Activated CD8-positive, alpha-beta memory T cell treated with anti-CD3 and anti-CD28 coated beads, Interleukin-2, amount 50 U/mL, for 4 hours (primary cell): ENCODE measurements at regions not wholly inside any gene's neighbourhood (a gene's known extent, or its start where the extent isn't known, plus 50 kb on each side); places are given as distances from the start of the nearest gene placed in this dataset.
"Not testable (repeated sequence)": the region's sequence is repeated elsewhere in the genome, so short reads cannot be mapped to it uniquely, and the experiment has no call there.

Experiments used
- DNase-seq: peaks from one replicate; pipeline ENCODE4 v3.0.0-alpha.2; 2020

DNA sequence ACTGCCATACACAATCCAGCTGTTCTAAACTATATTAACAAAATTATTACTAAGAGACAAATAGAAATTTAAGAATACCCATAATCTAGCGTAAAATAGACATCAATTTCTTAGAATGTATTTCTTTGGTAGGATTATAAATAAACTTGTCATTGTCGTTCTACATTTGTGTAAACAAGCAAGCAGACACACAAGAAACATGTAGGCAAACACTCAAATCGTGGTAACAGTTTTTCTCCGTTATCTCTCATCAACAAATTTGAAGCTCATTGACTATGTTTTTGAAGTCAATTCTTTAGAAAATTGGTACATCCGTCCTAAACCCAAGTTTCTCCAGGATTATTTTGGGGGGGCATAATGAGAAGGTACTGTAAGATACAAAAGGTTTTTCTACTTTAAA, 832.2 kb downstream of the DTWD2 start:
- DNase-seq, result no peak

DNA sequence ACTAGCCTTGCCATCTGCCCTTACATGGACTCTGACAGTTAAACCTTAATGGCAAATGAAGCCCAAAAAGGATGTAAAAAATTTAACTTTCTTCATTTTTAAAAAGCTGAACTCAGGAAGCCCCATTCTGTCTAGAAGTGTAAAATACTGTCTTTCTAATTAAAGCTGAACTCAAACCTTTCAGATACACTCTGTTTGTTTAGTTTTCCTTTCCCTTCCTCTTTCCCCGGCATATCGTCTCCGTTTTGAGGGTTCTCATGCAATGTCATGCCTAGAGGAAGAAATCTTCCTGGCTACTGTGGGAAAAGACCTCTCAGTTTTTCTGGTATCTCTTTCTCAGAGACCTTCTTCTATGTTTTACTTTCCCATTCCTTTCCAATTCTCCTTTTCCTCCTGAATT, 841.5 kb downstream of the DTWD2 start:
- DNase-seq, result no peak

DNA sequence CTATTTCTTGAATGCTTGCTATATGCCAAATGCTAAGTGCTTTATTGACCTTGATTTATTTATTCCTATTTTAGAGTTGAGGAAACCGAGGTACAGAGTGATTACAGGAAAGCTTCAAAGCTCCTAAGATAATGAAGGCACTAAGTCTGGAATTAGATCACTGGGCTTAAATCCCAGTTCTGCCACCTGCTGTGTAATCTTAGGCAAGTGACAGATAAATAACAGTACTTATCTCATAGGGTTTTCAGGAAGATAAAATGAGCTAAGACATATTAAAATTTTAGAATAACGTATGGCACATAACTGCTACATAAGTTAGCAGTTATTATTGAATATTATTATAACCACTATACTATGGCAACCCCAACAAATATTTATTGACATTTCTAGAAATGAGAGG, 843.8 kb downstream of the DTWD2 start:
- no peak for DNase-seq

DNA sequence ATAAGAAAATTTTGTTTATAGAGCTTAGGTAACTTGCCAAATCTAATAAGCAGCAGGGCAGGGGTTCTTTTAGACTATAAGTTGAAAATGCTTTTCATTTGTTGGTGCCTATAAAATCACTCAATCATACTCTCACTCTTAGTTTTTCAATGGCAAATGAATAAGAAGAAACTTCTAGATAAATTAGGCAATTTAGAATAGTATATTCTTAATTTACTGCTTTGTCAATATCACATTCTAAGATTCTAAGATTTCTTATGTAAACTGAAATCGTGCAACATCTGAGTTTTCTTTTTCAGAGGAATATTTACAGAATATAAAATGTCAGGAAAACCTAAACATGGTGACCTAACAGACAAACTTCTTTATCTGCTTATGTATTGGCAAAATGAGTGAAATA, 849.0 kb downstream of the DTWD2 start:
- DNase-seq, result no peak

DNA sequence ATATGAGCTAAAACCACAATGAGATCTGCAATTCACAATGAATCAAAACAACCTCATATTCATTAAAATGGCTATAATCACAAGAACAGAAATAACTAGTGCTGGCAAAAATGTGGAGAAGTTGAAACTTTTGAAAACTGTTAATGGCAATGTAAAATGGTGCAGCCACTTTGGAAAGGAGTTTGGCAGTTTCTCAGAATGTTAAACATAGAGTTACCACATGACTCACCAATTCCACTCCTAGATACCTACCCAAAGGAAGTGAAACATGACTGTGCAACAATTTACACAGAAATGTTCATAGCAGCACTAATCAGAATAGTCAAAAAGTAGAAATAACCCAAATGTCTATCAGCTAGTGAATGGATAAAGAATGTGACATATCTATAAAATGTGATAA, 862.2 kb downstream of the DTWD2 start:
- DNase-seq, result no peak

DNA sequence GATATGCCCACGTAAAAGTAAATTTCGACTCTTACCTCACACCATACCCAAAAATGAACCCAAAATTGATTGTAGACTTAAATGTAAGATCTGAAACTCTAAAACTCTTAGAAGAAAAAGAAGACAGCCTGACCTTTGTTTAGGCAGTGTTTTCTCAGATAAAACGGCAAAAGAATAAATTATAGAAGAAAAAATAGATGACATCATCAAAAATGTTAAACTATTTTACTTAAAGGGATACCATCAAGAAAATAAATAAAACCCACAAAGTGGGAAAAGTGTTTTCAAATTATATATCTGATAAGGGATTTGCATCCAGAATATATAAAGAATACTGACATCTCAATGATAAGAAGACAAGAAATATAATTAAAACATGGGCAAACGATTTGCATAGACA, 862.7 kb downstream of the DTWD2 start:
- no peak for DNase-seq

DNA sequence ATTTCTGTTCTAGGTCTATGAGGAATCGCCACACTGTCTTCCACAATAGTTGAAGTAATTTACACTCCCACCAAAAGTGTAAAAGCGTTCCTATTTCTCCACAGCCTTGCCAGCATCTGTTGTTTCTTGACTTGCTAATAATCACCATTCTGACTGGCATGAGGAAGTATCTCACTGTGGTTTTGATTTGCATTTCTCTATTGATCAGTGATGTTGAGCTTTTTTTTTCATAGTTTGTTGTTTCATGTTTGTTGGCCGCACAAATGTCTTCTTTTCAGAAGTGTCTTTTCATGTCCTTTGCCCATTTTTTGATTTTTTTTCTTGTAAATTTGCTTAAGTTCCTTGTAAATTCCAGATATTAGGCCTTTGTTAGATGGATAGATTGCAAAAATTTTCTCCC, 867.1 kb downstream of the DTWD2 start:
- DNase-seq, result no peak

DNA sequence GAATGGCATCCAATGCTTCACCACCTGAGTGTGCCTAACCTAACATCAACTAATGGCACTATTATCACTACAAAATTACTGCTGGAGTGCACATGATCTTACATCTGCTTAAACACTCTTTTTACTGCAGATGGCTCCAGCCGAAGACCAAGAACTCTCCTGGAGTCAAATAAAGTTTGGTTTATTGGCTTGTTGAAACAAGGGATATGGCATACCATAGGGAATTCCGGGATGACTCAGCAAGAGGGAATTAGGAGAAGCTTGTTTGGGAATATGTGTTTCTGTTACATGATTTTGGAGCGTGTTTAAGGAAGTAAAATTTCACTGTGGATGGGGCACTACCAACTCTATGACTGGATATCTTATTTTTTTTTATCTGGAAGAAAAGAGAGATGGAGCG, 872.6 kb downstream of the DTWD2 start:
- DNase-seq, result no peak

DNA sequence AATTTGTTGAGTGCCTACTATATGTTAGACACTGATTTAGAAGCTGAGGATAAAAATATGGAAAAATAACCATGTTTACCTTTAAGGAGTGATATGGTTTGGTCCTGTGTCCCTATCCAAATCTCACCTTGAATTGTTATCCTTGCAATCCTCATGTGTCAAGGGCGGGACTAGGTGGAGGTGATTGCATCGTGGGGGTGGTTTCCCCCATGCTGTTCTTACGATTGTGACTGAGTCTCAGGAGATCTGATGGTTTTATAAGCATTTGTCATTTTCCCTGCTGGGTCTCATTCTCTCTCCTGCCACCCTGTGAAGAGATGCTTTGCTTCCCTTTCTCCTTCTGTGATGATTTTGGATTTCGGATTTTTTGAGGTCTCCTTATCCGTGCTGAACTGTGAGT, 876.4 kb downstream of the DTWD2 start:
- no peak for DNase-seq

DNA sequence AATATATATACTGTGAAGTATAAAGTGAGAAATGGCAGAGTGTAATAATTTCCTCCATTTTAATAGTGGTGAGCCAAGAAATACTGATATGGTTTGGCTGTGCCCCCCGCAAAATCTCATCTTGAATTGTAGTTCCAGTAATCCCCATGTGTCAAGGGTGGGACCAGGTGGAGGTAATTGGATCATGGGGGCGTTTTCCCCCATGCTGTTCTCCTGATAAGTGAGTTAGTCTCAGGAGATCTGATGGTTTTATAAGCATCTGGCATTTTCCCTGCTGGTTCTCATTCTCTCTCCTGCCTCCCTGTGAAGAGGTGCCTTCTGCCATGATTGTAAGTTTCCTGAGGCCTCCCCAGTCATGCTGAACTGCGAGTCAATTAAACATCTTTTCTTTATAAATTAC, 881.1 kb downstream of the DTWD2 start:
- DNase-seq, result not testable (repeated sequence)

DNA sequence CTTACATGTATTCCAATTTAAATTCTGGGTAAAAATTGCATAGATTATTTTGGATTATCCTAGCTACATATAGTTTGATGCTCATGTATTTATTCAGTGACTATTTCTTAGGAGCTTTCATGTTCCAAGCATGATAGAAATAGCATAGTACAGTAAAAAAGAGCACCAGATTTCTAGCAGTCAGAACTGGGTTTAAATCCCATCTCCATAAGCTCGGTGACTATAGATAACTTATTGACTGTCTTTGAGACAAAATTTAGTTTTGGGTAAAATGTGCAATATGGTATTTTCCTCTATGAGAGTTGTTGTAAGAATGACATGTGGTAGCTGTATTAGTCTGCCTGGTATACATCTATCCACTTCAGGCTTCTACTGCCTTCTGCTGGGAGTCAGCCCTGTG, 889.6 kb downstream of the DTWD2 start:
- no peak for DNase-seq

DNA sequence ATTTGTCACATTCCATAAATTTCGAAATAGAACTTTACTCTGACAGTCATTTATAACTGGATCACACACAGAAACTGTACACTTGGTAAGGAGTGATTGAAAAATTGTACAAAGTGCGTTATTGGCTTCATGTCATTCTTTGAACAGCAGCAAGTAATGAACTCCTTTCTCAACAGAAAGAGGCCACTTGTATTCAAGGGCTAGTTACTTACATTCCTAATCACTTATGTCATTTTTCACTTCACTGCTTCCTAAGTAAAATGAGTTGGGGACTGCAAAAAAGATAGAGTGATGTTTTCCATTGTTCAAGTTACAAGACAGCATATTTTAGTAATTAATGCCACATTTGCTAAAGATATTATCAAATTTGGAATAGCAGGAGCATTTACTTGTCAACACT, 893.2 kb downstream of the DTWD2 start:
- no peak for DNase-seq

DNA sequence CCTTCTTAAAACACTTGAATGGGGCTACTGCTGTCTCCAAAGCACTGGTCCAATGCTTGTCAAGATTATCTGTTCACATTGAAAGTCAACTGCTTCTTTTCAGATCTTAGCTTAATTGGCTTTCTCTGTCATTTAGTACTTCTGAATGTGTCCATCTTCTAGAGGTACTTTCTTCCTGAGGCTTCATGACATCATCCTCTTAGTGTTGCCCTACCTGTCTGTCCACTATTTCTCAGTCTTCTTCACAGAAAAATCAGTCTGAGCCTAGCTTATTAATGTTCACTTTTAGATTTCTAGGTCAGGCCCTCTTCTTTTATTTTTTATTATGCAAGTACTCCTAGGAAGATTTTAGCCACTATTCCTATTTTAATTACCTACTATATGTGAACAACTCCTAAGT, 899.9 kb downstream of the DTWD2 start:
- DNase-seq, result no peak

DNA sequence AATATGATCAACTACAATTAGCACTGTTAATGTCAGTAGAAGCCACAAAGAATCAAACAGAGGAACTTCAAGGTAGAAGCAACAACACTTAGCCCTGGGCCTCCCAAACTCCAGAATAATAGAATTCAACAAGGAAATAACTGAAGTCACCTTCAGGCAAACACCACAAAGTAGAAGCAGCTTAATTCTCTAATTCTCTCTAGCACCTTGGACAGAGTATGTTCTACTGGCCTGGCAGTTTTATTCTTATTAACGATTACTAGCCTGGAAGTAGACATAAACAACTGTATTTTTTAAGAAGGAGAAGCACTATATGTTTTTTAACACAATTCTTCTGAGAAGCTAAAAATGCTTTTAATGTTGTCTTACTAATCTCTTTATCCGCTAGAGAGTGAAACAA, 911.9 kb downstream of the DTWD2 start:
- no peak for DNase-seq

DNA sequence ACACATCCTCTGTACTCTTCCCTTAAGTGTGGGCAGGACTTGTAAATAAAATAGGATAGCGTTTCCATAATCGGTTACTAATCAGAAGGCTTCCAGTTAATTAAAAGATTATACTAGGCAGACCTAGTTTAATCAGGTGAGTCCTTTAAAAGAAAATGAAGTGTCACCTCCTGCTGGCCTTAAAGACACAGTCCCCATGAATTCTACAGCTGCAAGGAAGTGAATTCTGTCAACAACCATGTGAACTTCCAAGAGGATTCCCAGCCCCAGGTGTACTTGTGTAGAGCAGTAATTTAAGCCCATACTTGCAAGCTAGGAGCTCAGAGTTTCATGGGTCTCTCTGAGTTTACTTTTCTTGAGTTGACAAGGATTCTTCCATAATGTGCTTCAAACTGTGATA, 918.3 kb downstream of the DTWD2 start:
- DNase-seq, result no peak

DNA sequence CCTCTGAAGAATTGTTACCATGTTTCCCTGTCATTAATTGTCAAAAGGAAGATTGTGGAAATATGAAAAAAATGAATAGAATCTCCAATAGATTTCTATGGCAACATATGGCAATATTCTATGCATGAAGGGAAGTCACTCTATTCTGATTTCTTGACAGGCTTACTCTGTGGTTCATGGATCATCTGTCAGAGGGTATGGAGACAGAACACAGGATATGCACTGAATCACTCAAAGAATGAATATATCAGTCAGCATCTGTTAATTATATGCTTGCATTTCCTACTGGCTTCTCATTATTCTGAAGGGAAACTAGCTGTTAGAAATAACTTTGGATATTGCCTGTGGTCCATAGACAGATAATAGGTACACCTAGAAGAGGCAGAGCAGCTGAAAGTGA, 918.9 kb downstream of the DTWD2 start:
- no peak for DNase-seq

DNA sequence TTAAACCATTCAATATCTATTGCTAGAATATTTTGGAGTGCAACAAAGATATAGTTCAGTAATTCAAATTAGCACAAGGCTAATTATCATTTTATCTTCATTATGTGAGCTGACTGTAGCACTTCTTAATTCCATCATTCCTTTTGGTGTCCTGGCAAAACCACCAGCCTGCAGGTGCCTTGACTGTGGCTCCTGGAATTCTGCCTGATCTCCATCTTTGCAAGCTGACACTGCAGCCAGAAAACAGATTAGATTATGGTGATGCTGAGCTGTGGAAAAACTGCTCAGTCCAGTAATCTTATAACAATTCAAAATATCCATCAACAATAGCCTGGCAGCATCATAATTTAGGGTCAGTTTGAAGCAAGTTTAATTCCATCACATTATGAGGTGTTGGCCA, 919.5 kb downstream of the DTWD2 start:
- no peak for DNase-seq

DNA sequence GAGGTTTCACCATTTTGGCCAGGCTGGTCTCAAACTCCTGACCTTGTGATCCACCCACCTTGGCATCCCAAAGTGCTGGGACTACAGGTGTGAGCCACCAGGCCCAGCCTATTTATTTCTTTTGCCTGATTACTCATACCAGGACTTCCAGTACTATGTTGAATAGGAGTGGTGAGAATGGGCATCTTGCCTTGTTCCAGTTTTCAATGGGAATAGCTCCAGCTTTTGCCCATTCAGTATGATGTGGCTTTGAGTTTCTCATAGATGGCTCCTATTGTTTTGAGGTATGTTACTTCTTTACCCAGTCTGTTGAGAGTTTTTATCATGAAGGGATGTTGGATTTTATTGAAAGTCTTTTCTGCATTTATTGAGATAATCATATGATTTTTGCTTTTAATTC, 924.5 kb downstream of the DTWD2 start:
- not testable (repeated sequence) for DNase-seq

DNA sequence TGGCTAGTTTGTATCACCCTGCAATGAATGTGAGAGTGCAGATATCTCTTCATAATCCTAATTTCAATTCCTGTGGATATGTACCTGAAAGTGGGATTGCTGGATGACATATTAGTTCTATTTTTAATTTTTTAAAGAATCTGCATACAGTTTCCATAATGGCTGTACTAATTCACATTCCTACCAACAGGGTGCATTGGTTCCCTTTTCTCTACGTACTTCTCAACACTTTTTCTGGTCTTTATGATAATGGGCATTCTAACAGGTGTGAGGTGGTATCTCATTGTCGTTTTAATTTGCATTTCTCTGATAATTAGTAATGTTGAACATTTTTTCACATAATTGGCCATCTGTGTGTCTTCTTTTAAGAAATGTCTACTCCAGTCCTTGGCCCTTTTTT, 927.5 kb downstream of the DTWD2 start:
- no peak for DNase-seq

DNA sequence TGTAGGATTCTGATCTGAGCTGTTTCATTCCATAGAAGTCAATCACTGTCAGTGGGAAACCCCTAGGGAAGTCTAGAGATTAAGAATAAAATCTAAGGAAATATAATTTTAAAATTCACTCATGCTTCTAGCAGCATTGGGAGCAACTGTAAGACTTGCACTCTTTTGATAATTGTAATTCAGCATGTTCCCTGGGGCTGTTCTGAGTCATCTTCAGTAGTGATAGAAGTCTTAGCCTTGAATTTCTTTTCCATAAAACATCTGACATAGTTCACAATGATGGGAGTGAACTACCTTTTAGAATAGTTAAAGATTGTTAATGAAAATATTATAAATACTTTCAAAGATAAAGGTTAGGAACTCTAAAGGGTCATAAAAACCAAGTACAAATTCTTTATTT, 935.8 kb downstream of the DTWD2 start:
- DNase-seq, result no peak

DNA sequence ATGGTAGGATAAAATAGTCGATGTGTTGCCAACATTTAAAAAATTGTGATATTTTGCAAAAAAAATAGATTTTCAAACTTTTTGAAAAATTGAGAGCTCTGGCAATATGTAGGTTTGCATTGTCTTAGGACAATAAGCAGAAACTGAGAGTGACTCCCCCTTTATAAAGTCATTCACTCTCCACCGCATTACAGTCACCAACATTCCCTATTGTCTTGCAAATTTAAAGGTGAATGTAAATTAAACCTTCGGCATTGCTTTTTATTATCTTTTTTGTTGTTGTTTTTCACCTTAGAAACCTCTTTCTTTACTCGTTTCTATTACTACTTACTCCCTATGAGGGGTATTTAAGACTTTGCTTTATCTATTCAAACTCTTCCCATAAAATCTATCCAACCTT, 944.2 kb downstream of the DTWD2 start:
- DNase-seq, result no peak

DNA sequence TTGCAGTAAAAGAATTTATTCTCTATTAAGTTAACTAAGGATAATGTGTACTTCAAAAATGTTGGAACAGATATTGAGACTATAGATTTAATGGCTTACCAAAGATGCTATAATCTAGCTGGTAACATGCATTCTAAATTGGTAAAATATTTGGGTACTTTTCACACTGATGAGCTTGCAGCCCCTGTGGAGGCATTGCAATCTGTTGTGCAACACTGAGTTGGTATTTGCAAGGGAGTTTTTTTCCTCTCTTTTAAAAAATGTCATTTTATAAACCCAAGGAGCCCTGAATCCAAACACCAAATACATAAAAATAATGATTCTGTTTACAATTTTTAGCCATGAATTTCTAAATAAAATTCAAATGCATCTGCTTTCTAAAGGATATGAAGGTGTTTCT, 944.8 kb downstream of the DTWD2 start:
- DNase-seq, result no peak

DNA sequence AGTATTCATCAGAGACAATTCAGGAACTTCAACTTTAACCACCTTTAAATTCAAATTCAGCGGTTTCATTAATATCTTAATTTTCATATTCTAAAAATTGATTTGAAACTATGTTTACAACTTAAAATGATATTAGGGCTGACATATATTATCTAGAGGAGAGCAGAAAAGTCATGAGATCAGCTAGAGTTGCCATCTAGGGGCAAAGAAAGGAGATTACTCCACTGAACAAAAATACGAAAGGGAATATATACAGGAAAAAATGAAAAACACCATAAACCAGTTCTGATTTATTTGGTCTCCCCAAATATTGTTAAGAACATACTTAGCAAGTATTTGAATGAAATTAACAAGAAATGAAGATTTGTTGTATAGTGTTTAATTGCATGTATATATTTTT, 946.3 kb downstream of the DTWD2 start:
- no peak for DNase-seq

DNA sequence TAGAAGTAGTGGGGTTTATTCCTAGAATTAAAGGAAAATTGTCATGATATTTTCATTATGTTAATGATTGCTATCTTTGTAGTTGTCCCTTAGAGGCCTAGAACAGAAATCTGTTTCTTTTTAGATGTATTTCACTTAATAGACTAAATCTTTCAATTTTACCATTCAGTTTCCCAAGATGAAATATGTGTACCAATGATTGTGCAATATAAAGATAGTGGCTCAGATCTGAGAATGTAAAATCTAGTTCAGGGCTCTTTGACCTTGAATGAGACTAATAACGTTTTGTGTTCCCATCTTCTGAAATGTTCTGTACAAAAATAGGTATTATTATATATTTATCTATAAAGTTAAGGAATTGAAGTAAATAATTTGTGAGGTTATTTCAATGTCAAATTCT, 947.9 kb downstream of the DTWD2 start:
- no peak for DNase-seq

DNA sequence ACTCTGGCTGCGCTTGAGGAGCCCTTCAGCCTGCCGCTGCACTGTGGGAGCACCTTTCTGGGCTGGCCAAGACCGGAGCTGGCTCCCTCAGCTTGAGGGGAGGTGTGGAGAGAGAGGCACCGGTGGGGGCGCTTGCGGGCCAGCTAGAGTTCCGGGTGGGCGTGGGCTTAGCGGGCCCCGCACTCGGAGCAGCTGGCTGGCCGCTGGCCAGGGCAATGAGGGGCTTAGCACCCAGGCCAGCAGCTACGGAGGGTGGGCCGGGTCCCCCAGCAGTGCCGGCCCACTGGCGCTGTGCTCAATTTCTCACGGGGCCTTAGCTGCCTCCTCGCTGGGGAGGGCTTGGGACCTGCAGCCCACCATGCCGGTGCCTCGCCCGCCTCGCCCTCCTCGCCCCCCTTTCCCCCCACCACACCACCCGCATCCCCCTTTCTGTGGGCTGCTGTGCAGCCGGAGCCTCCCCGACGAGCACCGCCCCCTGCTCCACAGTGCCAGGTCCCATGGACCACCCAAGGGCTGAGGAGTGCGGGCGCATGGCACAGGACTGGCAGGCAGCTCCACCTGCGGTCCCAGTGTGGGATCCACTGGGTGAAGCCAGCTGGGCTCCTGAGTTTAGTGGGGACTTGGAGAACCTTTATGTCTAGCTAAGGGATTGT, 954.5 kb downstream of the DTWD2 start:
- DNase-seq, result no peak

DNA sequence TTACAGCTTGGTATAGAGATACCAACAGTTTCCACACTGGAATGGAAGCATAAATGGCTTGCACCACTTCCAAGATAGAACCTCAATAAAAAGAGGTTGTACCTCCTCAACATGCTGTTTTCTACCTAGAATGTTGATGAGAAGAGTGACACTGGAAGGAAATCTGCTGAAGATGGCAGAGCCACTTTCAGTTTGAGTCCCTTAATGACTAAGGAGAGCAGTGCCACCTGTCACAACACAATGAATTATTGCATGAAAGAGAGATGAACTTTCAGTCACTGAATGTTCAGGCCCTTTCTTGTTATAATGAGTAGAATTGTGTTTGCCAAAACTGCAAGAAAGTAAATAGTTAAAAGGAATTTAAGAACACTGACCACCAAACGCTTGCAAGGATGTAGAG, 958.5 kb downstream of the DTWD2 start:
- no peak for DNase-seq
